ENCODE measurements at regions not wholly inside any gene's neighbourhood (a gene's known extent, or its start where the extent isn't known, plus 50 kb on each side); places are given as distances from the start of the nearest gene placed in this dataset.
"Not testable (repeated sequence)": the region's sequence is repeated elsewhere in the genome, so short reads cannot be mapped to it uniquely, and the experiment has no call there.

GRCh38 chr11:106520146-106520912, 442.9 kb downstream of the AASDHPPT start:
- ATAC-seq: no peak

DNA sequence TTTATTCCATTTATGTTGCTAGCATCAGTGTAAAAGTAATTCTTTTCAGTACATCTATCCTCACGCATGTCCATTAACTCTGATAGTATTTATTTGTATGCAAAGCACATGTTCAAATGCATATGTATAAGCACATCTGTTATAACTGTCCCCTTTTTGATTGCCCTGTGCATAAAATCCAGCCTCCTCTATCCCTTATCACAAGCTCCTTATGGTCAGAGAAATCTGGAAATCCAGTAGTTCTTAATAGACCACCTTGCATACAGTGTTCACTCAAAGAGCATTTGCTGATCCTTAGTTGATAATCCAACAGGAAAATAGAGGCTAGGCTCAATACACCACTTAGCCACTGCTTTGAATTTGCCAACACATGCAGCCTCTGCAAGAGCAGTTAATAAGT, 443.5 kb downstream of the AASDHPPT start:
- Histone ChIP-seq H3K27me3 (no peaks in the 10 kb centered on the region), H3K4me3 (no peak overlapping the region), H3K27ac (no peak overlapping the region), H3K9me3 (no peaks in the 10 kb centered on the region), H3K36me3 (no peaks in the 10 kb centered on the region), H3K4me1 (no peaks in the 10 kb centered on the region)
- intact Hi-C loops (cut with DNase I; ENCODE audit: low total_unique reads): no loop called here
- DNase-seq (no peak), ATAC-seq (no peak)
- in situ Hi-C loops (cut with MboI; ENCODE audit: low sequenced_read_pairs in 4 of 4): no loop called here
- TF ChIP-seq, protein P1, sequence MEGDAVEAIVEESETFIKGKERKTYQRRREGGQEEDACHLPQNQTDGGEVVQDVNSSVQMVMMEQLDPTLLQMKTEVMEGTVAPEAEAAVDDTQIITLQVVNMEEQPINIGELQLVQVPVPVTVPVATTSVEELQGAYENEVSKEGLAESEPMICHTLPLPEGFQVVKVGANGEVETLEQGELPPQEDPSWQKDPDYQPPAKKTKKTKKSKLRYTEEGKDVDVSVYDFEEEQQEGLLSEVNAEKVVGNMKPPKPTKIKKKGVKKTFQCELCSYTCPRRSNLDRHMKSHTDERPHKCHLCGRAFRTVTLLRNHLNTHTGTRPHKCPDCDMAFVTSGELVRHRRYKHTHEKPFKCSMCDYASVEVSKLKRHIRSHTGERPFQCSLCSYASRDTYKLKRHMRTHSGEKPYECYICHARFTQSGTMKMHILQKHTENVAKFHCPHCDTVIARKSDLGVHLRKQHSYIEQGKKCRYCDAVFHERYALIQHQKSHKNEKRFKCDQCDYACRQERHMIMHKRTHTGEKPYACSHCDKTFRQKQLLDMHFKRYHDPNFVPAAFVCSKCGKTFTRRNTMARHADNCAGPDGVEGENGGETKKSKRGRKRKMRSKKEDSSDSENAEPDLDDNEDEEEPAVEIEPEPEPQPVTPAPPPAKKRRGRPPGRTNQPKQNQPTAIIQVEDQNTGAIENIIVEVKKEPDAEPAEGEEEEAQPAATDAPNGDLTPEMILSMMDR (IDR thresholded peaks at IDR 0.05 in 4 of 5, conservative IDR thresholded peaks at IDR 0.05 in 1 of 5): no peak
- no peak for TF ChIP-seq POLR2A (IDR thresholded peaks at IDR 0.05)

More at GRCh38 chr11:106520146-106520912, 442.9 kb downstream of the AASDHPPT start:
- TF ChIP-seq, protein P1 (IDR thresholded peaks at IDR 0.05 in 4 of 5, conservative IDR thresholded peaks at IDR 0.05 in 1 of 5): no peak
- no peak for TF ChIP-seq POLR2A (IDR thresholded peaks at IDR 0.05)
- Histone ChIP-seq H3K9me3 (no peaks in the 10 kb centered on the region), H3K36me3 (no peaks in the 10 kb centered on the region), H3K4me3 (no peak overlapping the region), H3K27me3 (no peaks in the 10 kb centered on the region), H3K27ac (no peak overlapping the region), H3K4me1 (no peaks in the 10 kb centered on the region)
- DNase-seq: no peak
- in situ Hi-C loops (cut with MboI; ENCODE audit: low sequenced_read_pairs in 4 of 4): no loop called here
- intact Hi-C loops (cut with DNase I; ENCODE audit: low total_unique reads): no loop called here

- no peak overlapping the region for H3K27ac ChIP-seq
- ATAC-seq (no peak), DNase-seq (no peak)
- intact Hi-C loops (cut with DNase I; ENCODE audit: low total_unique reads): no loop called here
- no peaks in the 10 kb centered on the region for H3K9me3 ChIP-seq
- H3K4me3 ChIP-seq: no peak overlapping the region
- H3K36me3 ChIP-seq: no peaks in the 10 kb centered on the region
- in situ Hi-C loops (cut with MboI; ENCODE audit: low sequenced_read_pairs in 4 of 4): no loop called here
- H3K4me1 ChIP-seq: no peaks in the 10 kb centered on the region
- no peaks in the 10 kb centered on the region for H3K27me3 ChIP-seq
- TF ChIP-seq, protein P1 (IDR thresholded peaks at IDR 0.05 in 4 of 5, conservative IDR thresholded peaks at IDR 0.05 in 1 of 5): no peak
- TF ChIP-seq POLR2A (IDR thresholded peaks at IDR 0.05): no peak
Measured at GRCh38 chr11:106523171-106523570, 445.7 kb downstream of the AASDHPPT start.

GRCh38 chr11:106523921-106524320, 446.5 kb downstream of the AASDHPPT start:
- intact Hi-C loops (cut with DNase I; ENCODE audit: low total_unique reads): no loop called here
- no peak for ATAC-seq
- in situ Hi-C loops (cut with MboI; ENCODE audit: low sequenced_read_pairs in 4 of 4): no loop called here
- Histone ChIP-seq H3K27ac (no peak overlapping the region), H3K9me3 (no peaks in the 10 kb centered on the region), H3K4me3 (no peak overlapping the region), H3K4me1 (no peaks in the 10 kb centered on the region), H3K27me3 (no peaks in the 10 kb centered on the region), H3K36me3 (no peaks in the 10 kb centered on the region)
- no peak for DNase-seq
- no peak for TF ChIP-seq POLR2A (IDR thresholded peaks at IDR 0.05)
- TF ChIP-seq, protein P1 (IDR thresholded peaks at IDR 0.05 in 4 of 5, conservative IDR thresholded peaks at IDR 0.05 in 1 of 5): no peak

DNA sequence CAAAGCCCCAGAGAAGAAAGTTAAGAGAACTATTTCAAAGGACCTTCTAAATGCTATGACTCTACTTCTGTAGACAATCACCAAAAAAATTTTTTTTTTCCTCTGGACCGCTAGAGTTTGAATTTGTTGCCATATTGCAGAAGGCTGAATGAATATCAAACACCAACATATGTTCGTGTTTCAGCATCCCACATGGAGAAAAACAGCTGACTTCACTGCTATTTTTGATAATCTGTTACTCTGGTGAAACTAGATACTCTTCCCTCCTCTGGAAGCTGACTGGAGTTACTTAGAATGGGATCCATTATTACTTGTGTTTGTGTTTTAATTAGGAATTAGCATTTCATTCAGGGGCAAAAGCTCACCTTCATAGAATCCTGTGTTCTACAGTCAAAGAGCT, 447.0 kb downstream of the AASDHPPT start:
- intact Hi-C loops (cut with DNase I; ENCODE audit: low total_unique reads) (no loop called here), in situ Hi-C loops (cut with MboI; ENCODE audit: low sequenced_read_pairs in 4 of 4) (no loop called here)
- ATAC-seq (no peak), DNase-seq (no peak)
- Histone ChIP-seq H3K27ac (no peak overlapping the region), H3K4me3 (no peak overlapping the region), H3K4me1 (no peaks in the 10 kb centered on the region), H3K27me3 (no peaks in the 10 kb centered on the region), H3K9me3 (no peaks in the 10 kb centered on the region), H3K36me3 (no peaks in the 10 kb centered on the region)
- no peak for TF ChIP-seq POLR2A (IDR thresholded peaks at IDR 0.05)
- TF ChIP-seq, protein P1 (IDR thresholded peaks at IDR 0.05 in 4 of 5, conservative IDR thresholded peaks at IDR 0.05 in 1 of 5): no peak

DNA sequence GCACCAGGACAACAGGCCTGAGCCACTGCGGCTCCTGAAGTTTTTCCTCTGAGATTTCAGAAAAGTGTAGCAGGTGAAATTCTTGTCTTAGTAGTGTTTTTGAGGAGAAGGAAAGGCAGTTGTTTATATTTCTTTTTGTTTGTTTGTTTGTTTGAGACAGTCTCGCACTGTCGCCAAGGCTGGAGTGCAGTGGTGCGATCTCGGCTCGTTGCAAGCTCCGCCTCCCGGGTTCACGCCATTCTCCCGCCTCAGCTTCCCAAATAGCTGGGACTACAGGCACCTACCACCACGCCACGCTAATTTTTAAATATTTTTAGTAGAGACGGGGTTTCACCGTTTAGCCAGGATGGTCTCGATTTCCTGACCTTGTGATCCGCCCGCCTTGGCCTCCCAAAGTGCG, 454.2 kb downstream of the AASDHPPT start:
- H3K36me3 ChIP-seq; H3K27ac ChIP-seq; in situ Hi-C loops (cut with MboI; ENCODE audit: low sequenced_read_pairs in 4 of 4); ATAC-seq; H3K4me3 ChIP-seq; H3K27me3 ChIP-seq; intact Hi-C loops (cut with DNase I; ENCODE audit: low total_unique reads); DNase-seq; H3K4me1 ChIP-seq; H3K9me3 ChIP-seq: not testable (repeated sequence)
